Astrocyte of the spinal cord (primary cell): ENCODE measurements at regions not wholly inside any gene's neighbourhood (a gene's known extent, or its start where the extent isn't known, plus 50 kb on each side); places are given as distances from the start of the nearest gene placed in this dataset.
A peak's percentile ranks its signal among the peaks of the same experiment; 100 is the strongest.

Experiments
- DNase-seq: peaks from one replicate; pipeline ENCODE4 v3.0.0; 2011; ENCODE audit warnings: low read depth, low spot score
- H3K4me3 ChIP-seq: 2 replicates; pipeline ENCODE4 v1.5.1; 2011; ENCODE audit warnings: low read depth, mild to moderate bottlenecking, low read length, moderate library complexity
- in situ Hi-C: cut with HindIII; loops from 2 replicates; pipeline ENCODE4 v1.10.0; 2017; ENCODE audit warnings: low sequenced_read_pairs
- TF ChIP-seq, protein P1 (sequence below): IDR thresholded peaks from 2 replicates; pipeline ENCODE4 v1.5.1; 2012; ENCODE audit warnings: low read depth, mild to moderate bottlenecking, low read length, inconsistent platforms

DNA sequence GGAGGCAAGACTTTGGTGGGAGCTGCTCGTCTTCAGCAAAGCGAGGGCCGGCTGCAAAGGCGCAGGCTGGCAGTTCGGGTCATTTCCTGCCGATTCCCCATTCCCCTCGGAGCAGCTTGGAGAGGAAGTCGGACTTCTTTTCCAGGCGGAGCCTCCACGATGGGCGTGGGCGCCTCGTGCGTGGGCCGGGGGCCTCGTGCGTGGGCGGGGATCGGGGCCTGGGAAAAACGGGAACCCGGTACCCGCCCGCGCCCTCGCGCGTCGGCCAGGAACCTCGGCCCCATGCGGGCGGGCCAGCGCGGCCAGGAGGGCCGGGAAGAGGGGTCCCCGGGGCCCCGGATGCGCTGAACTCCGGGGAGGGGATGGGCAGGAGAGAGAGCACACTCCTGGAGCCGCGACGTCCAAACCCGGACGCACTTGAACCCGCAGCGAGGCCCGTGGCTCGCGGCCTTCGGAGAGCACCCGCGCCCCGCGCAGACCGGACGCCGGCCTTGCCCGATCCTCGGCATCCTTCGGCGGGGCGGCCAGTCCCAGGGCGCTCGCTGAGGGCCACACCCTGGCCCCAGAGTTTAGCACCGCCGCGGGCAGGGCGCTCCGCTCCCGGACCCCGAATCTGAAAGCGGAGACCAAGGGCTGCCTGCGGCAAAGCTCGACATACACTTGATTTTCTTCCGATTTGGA, 368.4 kb downstream of the MTX2 start:
- in situ Hi-C loops = no loop called here
- DNase-seq = peak; percentile 45
- TF ChIP-seq, protein P1, sequence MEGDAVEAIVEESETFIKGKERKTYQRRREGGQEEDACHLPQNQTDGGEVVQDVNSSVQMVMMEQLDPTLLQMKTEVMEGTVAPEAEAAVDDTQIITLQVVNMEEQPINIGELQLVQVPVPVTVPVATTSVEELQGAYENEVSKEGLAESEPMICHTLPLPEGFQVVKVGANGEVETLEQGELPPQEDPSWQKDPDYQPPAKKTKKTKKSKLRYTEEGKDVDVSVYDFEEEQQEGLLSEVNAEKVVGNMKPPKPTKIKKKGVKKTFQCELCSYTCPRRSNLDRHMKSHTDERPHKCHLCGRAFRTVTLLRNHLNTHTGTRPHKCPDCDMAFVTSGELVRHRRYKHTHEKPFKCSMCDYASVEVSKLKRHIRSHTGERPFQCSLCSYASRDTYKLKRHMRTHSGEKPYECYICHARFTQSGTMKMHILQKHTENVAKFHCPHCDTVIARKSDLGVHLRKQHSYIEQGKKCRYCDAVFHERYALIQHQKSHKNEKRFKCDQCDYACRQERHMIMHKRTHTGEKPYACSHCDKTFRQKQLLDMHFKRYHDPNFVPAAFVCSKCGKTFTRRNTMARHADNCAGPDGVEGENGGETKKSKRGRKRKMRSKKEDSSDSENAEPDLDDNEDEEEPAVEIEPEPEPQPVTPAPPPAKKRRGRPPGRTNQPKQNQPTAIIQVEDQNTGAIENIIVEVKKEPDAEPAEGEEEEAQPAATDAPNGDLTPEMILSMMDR = no peak
- H3K4me3 ChIP-seq = peak overlapping the region; percentile 56

GRCh38 chr2:176638167-176639015, 369.1 kb downstream of the MTX2 start:
- in situ Hi-C loops = no loop called here
- TF ChIP-seq, protein P1 = peak; percentile 68
- DNase-seq = peak; percentile 55
- H3K4me3 ChIP-seq = peak overlapping the region; percentile 56

DNA sequence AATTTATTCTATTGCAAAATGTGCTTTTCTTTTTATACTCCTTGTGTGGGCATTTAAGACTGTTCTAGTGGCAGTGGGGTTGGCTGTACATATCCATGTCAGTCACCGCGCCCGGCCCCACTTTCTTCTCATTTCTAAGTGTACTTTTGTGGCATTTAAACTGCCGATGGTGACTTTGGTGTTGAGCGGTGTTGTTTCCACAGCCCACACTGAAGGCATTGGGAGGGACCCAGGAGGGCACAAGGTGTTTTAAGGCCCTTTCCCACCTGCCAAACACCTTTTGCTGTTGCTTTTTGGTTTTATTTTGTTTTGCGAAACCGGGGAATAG, 369.7 kb downstream of the MTX2 start:
- TF ChIP-seq, protein P1 = no peak
- no peak for DNase-seq
- H3K4me3 ChIP-seq = no peak overlapping the region
- in situ Hi-C loops = no loop called here

DNA sequence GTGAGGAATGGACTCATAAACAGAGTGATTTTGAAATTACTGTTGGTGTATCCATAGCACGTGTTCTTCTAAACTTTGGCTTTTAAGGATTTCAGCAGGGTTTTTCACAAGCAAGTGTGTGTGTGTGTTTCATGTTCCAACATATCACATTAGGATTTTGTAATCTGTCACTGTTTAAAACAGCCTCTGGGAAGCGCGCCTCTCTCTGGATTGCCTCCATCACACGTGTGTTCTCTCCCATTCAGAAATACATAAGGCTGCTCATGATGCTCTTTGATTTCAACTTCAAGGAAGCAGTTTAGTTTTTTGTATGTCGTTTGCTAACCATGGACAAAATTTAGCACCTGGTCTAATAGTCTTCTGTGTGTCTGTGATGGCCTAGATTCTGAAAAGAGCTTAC, 370.4 kb downstream of the MTX2 start:
- no peak for DNase-seq
- TF ChIP-seq, protein P1 = no peak
- H3K4me3 ChIP-seq = no peak overlapping the region
- in situ Hi-C loops = no loop called here

GRCh38 chr2:176641436-176641835, 372.2 kb downstream of the MTX2 start:
- TF ChIP-seq, protein P1 = no peak
- DNase-seq = no peak
- in situ Hi-C loops = no loop called here
- H3K4me3 ChIP-seq = no peak overlapping the region

DNA sequence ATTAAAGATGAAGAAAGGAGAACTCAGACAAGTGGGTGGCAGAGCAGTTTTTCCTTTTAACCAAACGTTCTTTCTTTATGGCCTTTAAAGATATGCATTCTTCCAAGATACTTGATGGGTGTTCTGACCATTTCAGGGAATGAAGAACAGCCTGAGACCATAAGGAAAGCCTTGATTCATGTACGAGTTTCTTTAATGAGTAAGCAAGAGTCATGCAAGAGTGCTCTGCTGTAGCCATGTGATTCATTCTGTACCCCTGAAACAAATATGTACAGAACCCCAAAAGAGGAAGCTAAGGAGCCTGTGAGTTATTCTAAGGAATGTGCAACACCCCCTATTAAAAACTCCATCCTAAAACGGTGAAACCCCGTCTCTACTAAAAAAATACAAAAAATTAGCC, 372.8 kb downstream of the MTX2 start:
- no peak overlapping the region for H3K4me3 ChIP-seq
- in situ Hi-C loops = no loop called here
- TF ChIP-seq, protein P1 = no peak
- peak; percentile 69 for DNase-seq
